OCI-LY7 (cell line): ENCODE measurements at regions not wholly inside any gene's neighbourhood (a gene's known extent, or its start where the extent isn't known, plus 50 kb on each side); places are given as distances from the start of the nearest gene placed in this dataset.

Experiments used
- BruUV-seq: library from RNA; stranded (reverse); fragments of 400-500 nt; replicated peaks from 2 replicates; lab custom pipeline; 2021; lab: Mats Ljungman, UMichigan
- CTCF ChIA-PET: fragments of 300-600 bp; sonication (Branson Sonifier 250); formaldehyde crosslinking; loops from one replicate; lab custom pipeline; 2022; ENCODE audit warnings: antibody characterized with exemption; ENCODE audit not compliant: unreplicated experiment; lab: Charles Lee
- POLR2A ChIA-PET: fragments of 300-600 bp; sonication (Branson Sonifier 250); formaldehyde crosslinking; loops from one replicate; lab custom pipeline; 2022; ENCODE audit warnings: antibody characterized with exemption; lab: Charles Lee
- DNase-seq: peaks from one replicate; pipeline ENCODE4 v3.0.0-alpha.2; 2015; ENCODE audit warnings: low spot score
- H2AFZ ChIP-seq: fragments of 200-600 bp; sonication (generic), shearing (Covaris generic); 2 replicates; pipeline ENCODE4 v1.6.1; 2014; ENCODE audit warnings: mild to moderate bottlenecking, antibody characterized with exemption, low read length, moderate library complexity
- H3K27ac ChIP-seq: fragments of 200-600 bp; sonication (generic); 2 replicates; pipeline ENCODE4 v1.5.1; 2014; ENCODE audit warnings: mixed run types, low read depth, mild to moderate bottlenecking, moderate library complexity, low read length, inconsistent platforms; ENCODE audit not compliant: poor library complexity, severe bottlenecking
- H3K36me3 ChIP-seq: fragments of 200-600 bp; sonication (generic); 2 replicates; pipeline ENCODE4 v1.6.1; 2014; ENCODE audit warnings: mild to moderate bottlenecking, antibody characterized with exemption, low read length, moderate library complexity, mixed read lengths; ENCODE audit not compliant: insufficient read depth
- H3K4me1 ChIP-seq: fragments of 200-600 bp; sonication (generic); 2 replicates; pipeline ENCODE4 v1.5.1; 2014; ENCODE audit warnings: mild to moderate bottlenecking, low read length; ENCODE audit not compliant: insufficient read depth, poor library complexity, severe bottlenecking
- H3K4me2 ChIP-seq: fragments of 200-600 bp; sonication (generic); 2 replicates; pipeline ENCODE4 v1.6.1; 2014; ENCODE audit warnings: mild to moderate bottlenecking, low read length
- H3K4me3 ChIP-seq: fragments of 200-600 bp; sonication (generic); 2 replicates; pipeline ENCODE4 v1.5.1; 2014; ENCODE audit warnings: mild to moderate bottlenecking, low read depth, low read length; ENCODE audit not compliant: poor library complexity, severe bottlenecking
- H3K79me2 ChIP-seq: fragments of 200-600 bp; sonication (generic); 2 replicates; pipeline ENCODE4 v1.6.1; 2016; ENCODE audit warnings: low read depth, mild to moderate bottlenecking, low read length, moderate library complexity, mixed read lengths; ENCODE audit not compliant: insufficient read depth
- H3K9me2 ChIP-seq: fragments of 200-600 bp; sonication (generic); 2 replicates; pipeline ENCODE4 v1.6.1; 2016; ENCODE audit warnings: mild to moderate bottlenecking, low read length, mixed read lengths; ENCODE audit not compliant: insufficient read depth
- H3K9me3 ChIP-seq: fragments of 200-600 bp; sonication (generic); 2 replicates; pipeline ENCODE4 v1.6.1; 2014; ENCODE audit warnings: mild to moderate bottlenecking, mixed run types, low read length, mixed read lengths
- H4K20me1 ChIP-seq: fragments of 200-600 bp; sonication (generic); 2 replicates; pipeline ENCODE4 v1.6.1; 2014; ENCODE audit warnings: mild to moderate bottlenecking, antibody characterized with exemption, low read length, moderate library complexity, mixed read lengths; ENCODE audit not compliant: insufficient read depth
- CTCF ChIP-seq: fragments of 200-600 bp; sonication (generic); conservative IDR thresholded peaks from 2 replicates; pipeline ENCODE4 v1.5.1; 2014; ENCODE audit warnings: mild to moderate bottlenecking, antibody characterized with exemption, low read length, moderate library complexity, mixed read lengths
- EZH2phosphoT487 ChIP-seq: fragments of 200-600 bp; sonication (generic); IDR thresholded peaks from 2 replicates; pipeline ENCODE4 v1.6.1; 2018; ENCODE audit warnings: low read depth, borderline replicate concordance, mild to moderate bottlenecking, mixed run types, antibody characterized with exemption, low read length, moderate library complexity, mixed read lengths
- intact Hi-C: fragments of 100-400 bp; cut with micrococcal nuclease; formaldehyde crosslinking; loops from one replicate; pipeline ENCODE4 v1.10.0; 2022; ENCODE audit not compliant: unreplicated experiment

GRCh38 chr4:54548831-54549460 is 108.8 kb upstream of the KIT start:
- Histone ChIP-seq H3K4me3 (no peak overlapping the region), H3K79me2 (no peaks in the 10 kb centered on the region), H4K20me1 (no peaks in the 10 kb centered on the region), H3K4me1 (peaks cover 5% of the 10 kb centered on the region), H3K9me2 (no peaks in the 10 kb centered on the region), H2AFZ (no peak overlapping the region), H3K27ac (no peak overlapping the region), H3K9me3 (no peaks in the 10 kb centered on the region), H3K36me3 (no peaks in the 10 kb centered on the region), H3K4me2 (no peak overlapping the region)
- no peak for TF ChIP-seq EZH2phosphoT487
- no peak for TF ChIP-seq CTCF
- ChIA-PET CTCF (interaction anchor here (0.7 kb wide), 1 partner anchor 10 kb away, joined by 3 read pairs; no protein-coding TSS in a partner anchor), POLR2A (no interaction called here)
- intact Hi-C loops = no loop called here
- no TSS peak for BruUV-seq
- DNase-seq = no peak

- BruUV-seq = no TSS peak
- Histone ChIP-seq H3K79me2 (no peaks in the 10 kb centered on the region), H3K27ac (no peak overlapping the region), H4K20me1 (no peaks in the 10 kb centered on the region), H3K4me2 (no peak overlapping the region), H3K9me3 (no peaks in the 10 kb centered on the region), H2AFZ (no peak overlapping the region), H3K4me1 (peaks cover 5% of the 10 kb centered on the region), H3K36me3 (no peaks in the 10 kb centered on the region), H3K4me3 (no peak overlapping the region), H3K9me2 (no peaks in the 10 kb centered on the region)
- no peak for DNase-seq
- CTCF ChIA-PET = no interaction called here
- POLR2A ChIA-PET = no interaction called here
- intact Hi-C loops = no loop called here
- TF ChIP-seq EZH2phosphoT487 (no peak), CTCF (no peak)
Measured at GRCh38 chr4:54550395-54551171, 107.2 kb upstream of the KIT start.

- Histone ChIP-seq H3K27ac (no peak overlapping the region), H3K9me2 (no peaks in the 10 kb centered on the region), H2AFZ (no peak overlapping the region), H3K4me2 (no peak overlapping the region), H4K20me1 (no peaks in the 10 kb centered on the region), H3K79me2 (no peaks in the 10 kb centered on the region), H3K4me1 (peaks cover under 1% of the 10 kb centered on the region), H3K4me3 (no peak overlapping the region), H3K9me3 (no peaks in the 10 kb centered on the region), H3K36me3 (no peaks in the 10 kb centered on the region)
- CTCF ChIA-PET = no interaction called here
- BruUV-seq = no TSS peak
- no peak for TF ChIP-seq EZH2phosphoT487
- intact Hi-C loops = no loop called here
- no peak for DNase-seq
- POLR2A ChIA-PET = no interaction called here
Measured at GRCh38 chr4:54553001-54553400, 104.8 kb upstream of the KIT start.
